Testis (tissue), 2 donors: ENCODE measurements at regions not wholly inside any gene's neighbourhood (a gene's known extent, or its start where the extent isn't known, plus 50 kb on each side); places are given as distances from the start of the nearest gene placed in this dataset.
A peak's percentile ranks its signal among the peaks of the same experiment; 100 is the strongest.

Experiments
- DNase-seq: peaks from one replicate; pipeline ENCODE4 v3.0.0-alpha.2; 2019
- H3K27ac ChIP-seq, 2 donors: fragments of 200-600 bp; sonication (generic); one replicate each; pipeline ENCODE4 v1.5.1; 2019
- H3K27me3 ChIP-seq: fragments of 200-600 bp; sonication (generic); one replicate; pipeline ENCODE4 v1.5.1; 2019
- H3K36me3 ChIP-seq: fragments of 200-600 bp; sonication (generic); one replicate; pipeline ENCODE4 v1.5.1; 2017; ENCODE audit warnings: low read depth; ENCODE audit errors: missing control alignments
- H3K4me1 ChIP-seq: fragments of 200-600 bp; sonication (generic); one replicate; pipeline ENCODE4 v1.5.1; 2019
- H3K4me3 ChIP-seq, 2 donors: fragments of 200-600 bp; sonication (generic); one replicate each; pipeline ENCODE4 v1.5.1; 2017 to 2019
- H3K9me3 ChIP-seq: fragments of 200-600 bp; sonication (generic); one replicate; pipeline ENCODE4 v1.5.1; 2017
- CTCF ChIP-seq, 3 experiments: fragments of 450-650 bp in 2 of 3; fragments of 200-600 bp in 1 of 3; sonication (generic) in 1 of 3; IDR thresholded peaks; one replicate each; pipeline ENCODE4 v1.5.1; 2016 to 2019; ENCODE audit warnings: antibody characterized with exemption in 3 of 3, mild to moderate bottlenecking in 2 of 3, moderate library complexity in 1 of 3
- POLR2A ChIP-seq: fragments of 450-650 bp; IDR thresholded peaks from one replicate; pipeline ENCODE4 v1.6.1; 2017; ENCODE audit warnings: antibody characterized with exemption, mild to moderate bottlenecking, moderate library complexity
- WGBS, 2 donors: methylation state at CpG; one replicate each; pipeline ENCODE4 v1.1.5; 2018; 5-methylcytosine and 5-hydroxymethylcytosine counted together
- intact Hi-C: fragments of 100-400 bp; cut with DNase I; formaldehyde crosslinking; loops from one replicate; pipeline ENCODE4 v1.15.1; 2023; ENCODE audit warnings: low total_unique reads

- 15 to 25% methylated on average over 4 of the region's 4 CpGs for WGBS, 2 donors
- Histone ChIP-seq H3K27ac (no peak overlapping the region), H3K4me3 (no peak overlapping the region), H3K9me3 (no peaks in the 10 kb centered on the region), H3K4me1 (no peaks in the 10 kb centered on the region), H3K27me3 (no peaks in the 10 kb centered on the region), H3K36me3 (no peaks in the 10 kb centered on the region)
- TF ChIP-seq POLR2A: no peak
- peak; percentile 50 to 81 (median 70) for TF ChIP-seq CTCF (IDR thresholded peaks at IDR 0.05)
- DNase-seq: peak; percentile 79
- intact Hi-C loops: loop anchor here (10.0 kb wide), 1 partner anchor 229 kb away; no protein-coding TSS in a partner anchor
These were observed 220.3 kb upstream of the CXCL13 start for GRCh38 chr4:77385124-77385969.

- TF ChIP-seq CTCF (IDR thresholded peaks at IDR 0.05) (no peak), POLR2A (no peak)
- H3K4me3 ChIP-seq: no peak overlapping the region
- H3K27ac ChIP-seq: no peak overlapping the region
- no peaks in the 10 kb centered on the region for H3K4me1 ChIP-seq
- no peaks in the 10 kb centered on the region for H3K27me3 ChIP-seq
- intact Hi-C loops: no loop called here
- H3K9me3 ChIP-seq: no peaks in the 10 kb centered on the region
- 79 to 81% methylated on average over 5 of the region's 5 CpGs for WGBS, 2 donors
- DNase-seq: no peak
- no peaks in the 10 kb centered on the region for H3K36me3 ChIP-seq
These were observed 211.6 kb upstream of the CXCL13 start for GRCh38 chr4:77393996-77394395.

GRCh38 chr4:77395481-77395880 is 210.1 kb upstream of the CXCL13 start:
- H3K4me3 ChIP-seq: no peak overlapping the region
- no peaks in the 10 kb centered on the region for H3K27me3 ChIP-seq
- H3K4me1 ChIP-seq: no peaks in the 10 kb centered on the region
- H3K27ac ChIP-seq: no peak overlapping the region
- intact Hi-C loops: no loop called here
- 74 to 77% methylated on average over 1 of the region's 1 CpG for WGBS, 2 donors
- DNase-seq: no peak
- no peaks in the 10 kb centered on the region for H3K9me3 ChIP-seq
- no peaks in the 10 kb centered on the region for H3K36me3 ChIP-seq
- TF ChIP-seq POLR2A (no peak), CTCF (IDR thresholded peaks at IDR 0.05) (no peak)

GRCh38 chr4:77398256-77398655 is 207.4 kb upstream of the CXCL13 start:
- intact Hi-C loops: no loop called here

More at GRCh38 chr4:77398256-77398655, 207.4 kb upstream of the CXCL13 start:
- DNase-seq: no peak
- Histone ChIP-seq H3K4me3 (no peak overlapping the region), H3K9me3 (no peaks in the 10 kb centered on the region), H3K27me3 (no peaks in the 10 kb centered on the region), H3K36me3 (no peaks in the 10 kb centered on the region), H3K4me1 (no peaks in the 10 kb centered on the region), H3K27ac (no peak overlapping the region)
- no peak for TF ChIP-seq POLR2A
- TF ChIP-seq CTCF (IDR thresholded peaks at IDR 0.05): no peak
- WGBS, 2 donors: 91 to 93% methylated on average over 1 of the region's 1 CpG
